Osteoblast (primary cell): ENCODE measurements at regions not wholly inside any gene's neighbourhood (a gene's known extent, or its start where the extent isn't known, plus 50 kb on each side); places are given as distances from the start of the nearest gene placed in this dataset.

Source experiments
- DNase-seq: peaks from one replicate; pipeline ENCODE4 v3.0.0; 2011; ENCODE audit warnings: low spot score, mixed read lengths; ENCODE audit not compliant: insufficient read length; ENCODE audit errors: missing footprints
- H2AFZ ChIP-seq: 2 replicates; pipeline ENCODE4 v1.6.0; 2011; ENCODE audit warnings: mild to moderate bottlenecking, low read length
- H3K27ac ChIP-seq: 2 replicates; pipeline ENCODE4 v1.5.1; 2011; ENCODE audit warnings: mild to moderate bottlenecking, low read depth, low read length, moderate library complexity
- H3K27me3 ChIP-seq: 2 replicates; pipeline ENCODE4 v1.6.0; 2012; ENCODE audit warnings: mild to moderate bottlenecking, control low read depth, inconsistent platforms, low read length, moderate library complexity; ENCODE audit not compliant: insufficient read depth
- H3K36me3 ChIP-seq: 2 replicates; pipeline ENCODE4 v1.5.1; 2011; ENCODE audit warnings: mild to moderate bottlenecking, low read length, control low read depth, moderate library complexity; ENCODE audit not compliant: insufficient read depth
- H3K4me1 ChIP-seq: 2 replicates; pipeline ENCODE4 v1.5.1; 2011; ENCODE audit warnings: mild to moderate bottlenecking, low read length, control low read depth, moderate library complexity; ENCODE audit not compliant: insufficient read depth
- H3K4me2 ChIP-seq: 2 replicates; pipeline ENCODE4 v1.6.0; 2011; ENCODE audit warnings: mild to moderate bottlenecking, low read length; ENCODE audit not compliant: insufficient read depth
- H3K4me3 ChIP-seq: fragments of 200-600 bp; sonication (generic); 3 replicates; pipeline ENCODE4 v1.5.1; 2012; ENCODE audit warnings: mild to moderate bottlenecking, low read length, inconsistent platforms; ENCODE audit not compliant: insufficient read depth
- H3K79me2 ChIP-seq: 2 replicates; pipeline ENCODE4 v1.6.0; 2012; ENCODE audit warnings: mild to moderate bottlenecking, low read length, control low read depth, inconsistent platforms; ENCODE audit not compliant: insufficient read depth
- H3K9me3 ChIP-seq: 2 replicates; pipeline ENCODE4 v1.5.1; 2011; ENCODE audit warnings: low read depth, low read length, control low read depth
- H4K20me1 ChIP-seq: 2 replicates; pipeline ENCODE4 v1.6.0; 2012; ENCODE audit warnings: mild to moderate bottlenecking, low read length, control low read depth; ENCODE audit not compliant: insufficient read depth
- CTCF ChIP-seq: IDR thresholded peaks from 2 replicates; pipeline ENCODE4 v1.5.1; 2011; ENCODE audit warnings: mild to moderate bottlenecking, low read depth, low read length, moderate library complexity; ENCODE audit errors: extremely low read depth

GRCh38 chr6:9335431-9335830, 900.1 kb upstream of the SLC35B3 start:
- no peak overlapping the region for H3K4me3 ChIP-seq
- no peak overlapping the region for H3K27ac ChIP-seq

DNA sequence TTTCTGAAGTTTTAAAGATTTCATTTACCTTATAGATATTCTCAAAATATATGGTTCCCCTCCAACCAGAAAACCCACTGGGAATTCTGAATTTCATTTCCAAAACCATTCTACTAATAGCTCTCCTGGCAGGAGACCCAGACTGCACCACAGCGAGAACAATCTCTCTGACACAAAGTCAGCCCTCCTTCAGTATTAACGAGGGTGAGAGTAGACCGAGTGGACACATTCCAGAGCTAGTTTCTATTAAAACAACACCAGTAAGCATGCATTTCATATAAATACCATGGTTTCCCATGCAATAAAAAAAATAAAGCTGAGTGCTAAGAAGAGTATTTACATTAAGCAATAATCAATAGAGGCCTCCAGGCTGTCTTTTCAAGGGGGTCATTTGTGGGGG, 899.6 kb upstream of the SLC35B3 start:
- Histone ChIP-seq H3K36me3 (no peaks in the 10 kb centered on the region), H4K20me1 (no peaks in the 10 kb centered on the region), H2AFZ (no peak overlapping the region), H3K4me2 (no peak overlapping the region), H3K9me3 (no peaks in the 10 kb centered on the region), H3K27ac (no peak overlapping the region), H3K4me3 (no peak overlapping the region), H3K27me3 (no peaks in the 10 kb centered on the region), H3K4me1 (no peaks in the 10 kb centered on the region), H3K79me2 (no peaks in the 10 kb centered on the region)
- no peak for DNase-seq
- TF ChIP-seq CTCF: no peak

More at GRCh38 chr6:9335431-9335830, 900.1 kb upstream of the SLC35B3 start:
- no peak for DNase-seq
- Histone ChIP-seq H3K4me1 (no peaks in the 10 kb centered on the region), H2AFZ (no peak overlapping the region), H3K9me3 (no peaks in the 10 kb centered on the region), H3K36me3 (no peaks in the 10 kb centered on the region), H3K4me2 (no peak overlapping the region), H3K27me3 (no peaks in the 10 kb centered on the region), H3K79me2 (no peaks in the 10 kb centered on the region), H4K20me1 (no peaks in the 10 kb centered on the region)
- TF ChIP-seq CTCF: no peak

- Histone ChIP-seq H3K4me2 (no peak overlapping the region), H3K4me3 (no peak overlapping the region), H3K4me1 (no peaks in the 10 kb centered on the region), H3K9me3 (no peaks in the 10 kb centered on the region), H3K27me3 (no peaks in the 10 kb centered on the region), H3K27ac (no peak overlapping the region), H3K36me3 (no peaks in the 10 kb centered on the region), H4K20me1 (no peaks in the 10 kb centered on the region), H3K79me2 (no peaks in the 10 kb centered on the region), H2AFZ (no peak overlapping the region)
- TF ChIP-seq CTCF: no peak
- no peak for DNase-seq
Observed at GRCh38 chr6:9332241-9332780, 897.0 kb upstream of the SLC35B3 start.

GRCh38 chr6:9316831-9317230, 881.5 kb upstream of the SLC35B3 start:
- no peak overlapping the region for H2AFZ ChIP-seq
- H3K9me3 ChIP-seq: no peaks in the 10 kb centered on the region
- no peak for DNase-seq
- H3K4me3 ChIP-seq: no peak overlapping the region
- no peaks in the 10 kb centered on the region for H3K79me2 ChIP-seq
- no peaks in the 10 kb centered on the region for H3K27me3 ChIP-seq
- no peak overlapping the region for H3K4me2 ChIP-seq
- H4K20me1 ChIP-seq: no peaks in the 10 kb centered on the region
- no peaks in the 10 kb centered on the region for H3K4me1 ChIP-seq
- no peak overlapping the region for H3K27ac ChIP-seq
- no peak for TF ChIP-seq CTCF
- no peaks in the 10 kb centered on the region for H3K36me3 ChIP-seq
